ENCODE measurements at regions not wholly inside any gene's neighbourhood (a gene's known extent, or its start where the extent isn't known, plus 50 kb on each side); places are given as distances from the start of the nearest gene placed in this dataset.

DNA sequence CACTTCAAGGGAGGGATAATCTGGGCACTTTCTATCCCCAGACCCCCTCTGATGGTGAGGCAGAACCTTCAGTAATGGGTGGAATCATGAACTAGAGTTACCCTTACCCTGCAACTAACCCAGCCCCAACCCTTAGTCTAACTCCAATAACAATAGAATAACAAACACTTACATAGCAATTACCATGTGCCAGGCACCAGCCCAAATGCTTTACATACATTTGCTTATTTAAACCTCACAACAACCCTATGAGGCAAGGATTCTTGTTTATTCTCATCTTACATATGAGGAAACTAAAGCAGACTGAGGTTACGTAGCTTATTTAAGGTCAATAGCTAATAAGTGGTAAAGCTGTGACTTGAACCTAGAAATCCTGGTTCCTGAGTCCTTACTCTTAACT is 132.8 kb downstream of the CYP26B1 start:
- no peak for FAIRE-seq
- TF ChIP-seq RXRA (IDR thresholded peaks at IDR 0.05; ENCODE audit: insufficient read depth, low read depth, low read length) (no peak), RFX5 (IDR thresholded peaks at IDR 0.05; ENCODE audit: borderline replicate concordance, low read depth, low read length) (no peak), BRCA1 (IDR thresholded peaks at IDR 0.05; ENCODE audit: low read depth, low read length) (no peak), GTF2F1 (IDR thresholded peaks at IDR 0.05; ENCODE audit: borderline replicate concordance, low read depth, low read length) (no peak), CHD2 (IDR thresholded peaks at IDR 0.05; ENCODE audit: low read length) (no peak), SIRT6 (IDR thresholded peaks at IDR 0.05; ENCODE audit: low read length) (no peak), SP2 (IDR thresholded peaks at IDR 0.05; ENCODE audit: low read length) (no peak), ASH2L (IDR thresholded peaks at IDR 0.05; ENCODE audit: low read length) (no peak), MAFK (IDR thresholded peaks at IDR 0.05; ENCODE audit: low read depth, low read length) (no peak), SRF (IDR thresholded peaks at IDR 0.05; ENCODE audit: low read depth, low read length) (no peak), JUN (IDR thresholded peaks at IDR 0.05; ENCODE audit: low read depth, low read length) (no peak), SUZ12 (IDR thresholded peaks at IDR 0.05; ENCODE audit: low read length) (no peak), CHD1 (IDR thresholded peaks at IDR 0.05; ENCODE audit: low read depth, low read length) (no peak)
- TF ChIP-seq, protein P1, sequence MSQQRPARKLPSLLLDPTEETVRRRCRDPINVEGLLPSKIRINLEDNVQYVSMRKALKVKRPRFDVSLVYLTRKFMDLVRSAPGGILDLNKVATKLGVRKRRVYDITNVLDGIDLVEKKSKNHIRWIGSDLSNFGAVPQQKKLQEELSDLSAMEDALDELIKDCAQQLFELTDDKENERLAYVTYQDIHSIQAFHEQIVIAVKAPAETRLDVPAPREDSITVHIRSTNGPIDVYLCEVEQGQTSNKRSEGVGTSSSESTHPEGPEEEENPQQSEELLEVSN (IDR thresholded peaks at IDR 0.05): no peak

More for the DNA sequence above, 132.8 kb downstream of the CYP26B1 start:
- H3K27ac ChIP-seq (ENCODE audit: low read depth, low read length): no peak overlapping the region
- H3K79me1 ChIP-seq (ENCODE audit: low read depth, low read length): no peaks in the 10 kb centered on the region
- no peak overlapping the region for H3K18ac ChIP-seq (ENCODE audit: extremely low read depth, low read length)
- H3K9ac ChIP-seq (replicated peaks in 1 of 4; ENCODE audit: extremely low read depth in 1 of 4, low read depth in 3 of 4, low read length in 3 of 4): no peak overlapping the region
- no peak overlapping the region for H2BK20ac ChIP-seq (ENCODE audit: low read length)
- ChIA-PET CTCF (ENCODE audit: partially characterized antibody) (interaction anchor here (1.0 kb wide), 1 partner anchor 40 kb away, joined by 4 read pairs; no protein-coding TSS in a partner anchor), POLR2A (ENCODE audit: partially characterized antibody) (no interaction called here)
- H4K5ac ChIP-seq (ENCODE audit: insufficient read length, low read depth, low read length): no peak overlapping the region
- H3K4me1 ChIP-seq (replicated peaks in 1 of 4; ENCODE audit: control insufficient read depth in 3 of 4, insufficient read depth in 4 of 4, low read length in 3 of 4): peaks cover 0 to 3% (median 0%) of the 10 kb centered on the region in 4 experiments; a peak in 1 of 7 replicates
- H3K14ac ChIP-seq (ENCODE audit: insufficient read length): no peak overlapping the region
- H4K91ac ChIP-seq (replicated peaks; ENCODE audit: insufficient read length, low read length): no peak overlapping the region
- no peak overlapping the region for H2BK120ac ChIP-seq (replicated peaks; ENCODE audit: low read depth, low read length)
- WGBS, 2 experiments (ENCODE audit: extremely low coverage in 1 of 2, insufficient coverage in 1 of 2, insufficient read length in 1 of 2, insufficient replicate concordance in 2 of 2, low coverage in 1 of 2, low lambda C conversion rate in 2 of 2, missing lambda C conversion rate in 1 of 2): 100% methylated on average over 1 of the region's 1 CpG; no CpG with 5 or more reads in 1 of the 2 experiments
- no peak overlapping the region for H2BK15ac ChIP-seq (ENCODE audit: low read length)
- H2BK5ac ChIP-seq (ENCODE audit: low read depth, low read length): no peak overlapping the region
- no peak overlapping the region for H2AK5ac ChIP-seq (ENCODE audit: low read depth, low read length)
- no peaks in the 10 kb centered on the region for H3K23me2 ChIP-seq (ENCODE audit: low read depth, low read length)
- H3K36me3 ChIP-seq (ENCODE audit: control insufficient read depth in 2 of 4, insufficient read depth in 4 of 4, low read length in 3 of 4): no peaks in the 10 kb centered on the region
- no peak overlapping the region for H3K4ac ChIP-seq (replicated peaks; ENCODE audit: insufficient read length, low read depth, low read length)
- H3K79me2 ChIP-seq (ENCODE audit: control insufficient read depth in 1 of 2, insufficient read depth in 2 of 2, low read length in 2 of 2): no peaks in the 10 kb centered on the region
- no peak overlapping the region for H3K4me3 ChIP-seq (ENCODE audit: extremely low read depth in 1 of 4, insufficient read depth in 2 of 4, low read depth in 3 of 4, low read length in 4 of 4)
- no peak overlapping the region for H2AFZ ChIP-seq (ENCODE audit: low read length)
- DNase-seq (ENCODE audit: low read depth in 1 of 2, low spot score in 2 of 2): no peak
- H3K9me3 ChIP-seq (ENCODE audit: insufficient read depth in 2 of 2, low read depth in 1 of 2, low read length in 1 of 2): no peaks in the 10 kb centered on the region
- no peak overlapping the region for H4K8ac ChIP-seq (ENCODE audit: extremely low read depth, insufficient read depth, low read length)
- H3K27me3 ChIP-seq (replicated peaks in 1 of 4; ENCODE audit: control insufficient read depth in 3 of 4, extremely low read depth in 1 of 4, insufficient read depth in 3 of 4, low read length in 3 of 4): no peaks in the 10 kb centered on the region
- no peak overlapping the region for H3K4me2 ChIP-seq (ENCODE audit: insufficient read depth in 1 of 2, low read depth in 2 of 2, low read length in 2 of 2)
- no peak overlapping the region for H2BK12ac ChIP-seq (ENCODE audit: low read depth, low read length)
- no peak overlapping the region for H3K56ac ChIP-seq (replicated peaks; ENCODE audit: insufficient read length, low read depth, low read length)
- H4K20me1 ChIP-seq (replicated peaks in 1 of 2; ENCODE audit: control insufficient read depth in 1 of 2, insufficient read depth in 2 of 2, low read length in 2 of 2): no peaks in the 10 kb centered on the region
- H3K23ac ChIP-seq (ENCODE audit: insufficient read length): no peak overlapping the region
